GM21390 (cell line): ENCODE measurements at regions not wholly inside any gene's neighbourhood (a gene's known extent, or its start where the extent isn't known, plus 50 kb on each side); places are given as distances from the start of the nearest gene placed in this dataset.

ENCODE experiments used
- ATAC-seq: cut with Tn5 transposase; IDR thresholded peaks from one replicate; pipeline ENCODE4 v1.9.1; 2021; ENCODE audit not compliant: unreplicated experiment

- ATAC-seq: no peak
Observed at GRCh38 chr12:104858611-104859543, 99.2 kb downstream of the SLC41A2 start.

DNA sequence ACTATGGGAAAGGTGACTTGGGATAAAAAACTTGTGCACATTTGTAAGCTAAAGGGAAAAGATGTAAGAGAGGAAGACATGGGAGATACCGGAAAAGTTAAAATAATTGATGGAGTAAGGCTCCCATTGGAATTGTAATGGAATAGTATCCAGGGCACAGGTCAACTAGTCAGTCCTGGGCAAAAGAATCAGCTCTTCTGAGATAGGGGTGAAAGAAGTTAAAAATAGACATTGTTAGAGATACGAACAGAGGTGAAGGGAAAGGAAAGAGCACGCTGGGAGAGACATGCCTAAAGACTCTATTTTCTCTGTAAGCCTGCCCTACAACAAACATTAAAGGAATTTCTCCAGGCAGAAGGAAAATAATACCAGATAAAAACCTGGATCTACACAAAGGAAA lies 101.6 kb downstream of the SLC41A2 start:
- no peak for ATAC-seq

DNA sequence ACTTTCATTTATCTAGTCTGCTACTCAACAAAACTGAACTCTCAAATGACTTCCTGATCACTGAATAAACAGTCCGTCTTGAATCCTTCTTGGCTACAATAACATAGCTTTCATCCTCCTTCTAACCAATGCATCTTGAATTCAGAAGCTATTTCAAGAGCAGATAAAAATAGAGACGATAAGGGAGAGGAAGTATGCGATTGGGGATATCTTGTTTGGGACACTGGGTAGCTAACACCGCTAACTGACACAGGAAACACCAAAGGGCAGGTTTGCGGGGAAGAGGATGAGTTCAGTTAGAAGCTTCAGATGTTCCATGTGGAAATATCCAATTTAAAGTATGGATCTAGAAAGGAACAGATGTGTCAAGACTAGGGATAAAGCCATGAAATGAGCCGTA lies 102.5 kb downstream of the SLC41A2 start:
- ATAC-seq: no peak

DNA sequence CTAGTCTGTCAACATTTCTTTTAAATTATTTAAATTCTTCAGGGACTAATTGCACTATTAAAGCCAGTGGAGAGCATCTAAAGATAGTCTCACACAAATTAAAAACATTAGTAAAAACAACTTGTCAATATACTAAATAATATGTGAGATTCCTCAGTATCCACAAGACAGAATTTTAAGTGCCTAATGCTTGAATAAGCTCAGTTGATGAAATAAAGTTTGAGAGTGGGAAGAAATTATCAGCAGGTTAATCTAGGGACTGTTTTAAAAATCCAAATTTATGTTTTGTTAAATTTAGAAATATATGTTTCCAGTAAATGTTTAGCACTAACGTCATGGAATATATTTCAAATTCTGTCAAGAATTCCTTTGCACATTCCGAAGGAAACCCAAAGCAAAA lies 105.2 kb downstream of the SLC41A2 start:
- ATAC-seq: no peak

DNA sequence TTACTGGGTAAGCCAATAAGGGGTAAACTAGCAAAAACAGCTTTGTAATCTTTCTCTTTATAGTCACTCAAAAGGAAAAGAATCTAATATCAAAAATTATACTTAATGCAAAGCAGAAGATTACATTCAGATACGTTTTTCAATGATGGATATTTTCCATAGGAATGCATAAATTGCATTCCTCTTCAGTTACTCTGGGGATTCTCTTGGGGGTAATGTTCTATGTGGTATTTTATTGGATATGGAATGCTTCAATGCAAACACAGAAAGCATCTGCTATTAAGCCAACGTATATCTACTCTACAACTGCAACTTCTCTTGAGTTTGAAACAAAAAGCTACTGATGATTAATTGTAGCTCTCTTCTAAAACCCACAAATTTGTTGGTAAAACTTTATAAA lies 106.0 kb downstream of the SLC41A2 start:
- ATAC-seq: no peak

GRCh38 chr12:104850781-104851180 lies 107.3 kb downstream of the SLC41A2 start:
- ATAC-seq: no peak

DNA sequence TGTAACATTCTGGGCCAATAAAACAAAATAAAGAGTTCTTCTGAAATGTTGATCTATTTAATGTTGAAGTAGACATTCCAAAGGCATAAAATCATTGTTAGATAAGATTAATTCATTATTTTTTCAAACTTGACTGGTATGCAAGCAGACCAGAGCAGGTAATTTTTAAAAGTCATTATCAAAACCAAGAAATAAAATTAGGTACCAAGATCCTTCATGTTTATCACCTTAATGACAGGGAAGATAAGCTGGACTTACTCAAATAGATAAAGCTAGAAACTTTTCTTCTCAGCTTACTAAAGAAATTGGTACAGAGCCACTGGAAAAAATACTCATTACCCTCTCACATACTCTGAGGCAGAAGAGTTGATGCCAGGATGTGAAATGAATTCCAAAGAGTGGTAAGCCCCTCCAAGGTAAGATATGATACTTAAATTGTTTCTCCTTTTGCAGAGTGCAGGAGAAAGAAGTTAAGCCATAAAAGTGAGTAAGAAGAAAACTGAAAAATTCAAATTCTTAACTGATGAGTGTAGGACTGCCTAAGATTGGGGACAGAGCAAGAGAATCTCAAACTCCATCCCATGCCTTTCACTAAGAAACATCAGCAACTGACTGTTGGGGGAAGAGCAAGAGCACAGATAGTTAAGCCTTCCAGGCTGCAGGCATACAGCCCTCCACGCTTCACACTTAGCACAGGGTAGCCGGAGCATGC lies 111.9 kb downstream of the SLC41A2 start:
- no peak for ATAC-seq

- no peak for ATAC-seq
Observed at GRCh38 chr12:104844123-104844522, 114.0 kb downstream of the SLC41A2 start.

DNA sequence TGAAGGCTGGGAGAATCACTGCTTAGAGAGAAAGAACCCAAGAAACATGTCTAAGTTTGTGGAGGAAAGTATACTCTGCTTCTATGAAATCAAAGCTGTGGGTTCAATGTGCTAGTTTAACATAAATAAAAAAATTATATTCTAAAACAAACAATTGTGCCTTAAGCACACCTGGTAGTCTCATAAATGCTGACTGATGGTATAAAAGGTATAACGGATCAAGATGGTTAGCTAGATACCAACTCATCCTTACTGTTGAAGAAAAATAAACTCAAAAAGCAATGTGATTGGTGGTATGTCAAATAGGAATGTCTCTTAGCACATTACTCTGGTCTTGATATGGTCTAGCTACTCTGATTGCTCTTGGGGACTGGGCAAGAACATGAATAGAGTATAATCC lies 117.8 kb downstream of the SLC41A2 start:
- ATAC-seq: no peak

- no peak for ATAC-seq
Observed at GRCh38 chr12:104835317-104835716, 122.8 kb downstream of the SLC41A2 start.

- ATAC-seq: no peak
Observed at GRCh38 chr12:104834607-104835006, 123.5 kb downstream of the SLC41A2 start.

GRCh38 chr12:104833756-104834155 lies 124.3 kb downstream of the SLC41A2 start:
- no peak for ATAC-seq

DNA sequence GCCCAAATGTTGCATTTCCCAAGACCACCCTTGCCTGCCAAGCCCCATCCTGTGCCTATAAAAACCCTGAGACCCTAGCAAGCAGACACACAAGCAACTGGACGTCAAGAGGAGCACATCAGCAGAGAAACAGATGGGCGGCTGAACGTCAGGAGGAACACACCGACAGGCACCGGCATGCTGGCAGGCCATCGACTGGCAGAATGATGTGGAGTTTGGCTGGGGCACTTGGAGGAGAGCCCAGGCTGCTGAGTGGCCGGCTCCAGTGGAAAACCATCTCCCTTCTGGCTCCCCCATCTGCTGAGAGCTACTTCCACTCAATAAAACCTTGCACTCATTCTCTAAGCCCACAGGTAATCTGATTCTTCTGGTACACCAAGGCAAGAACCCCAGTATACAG lies 130.1 kb downstream of the SLC41A2 start:
- ATAC-seq: no peak

- no peak for ATAC-seq
Observed at GRCh38 chr12:104827587-104827986, 130.5 kb downstream of the SLC41A2 start.

GRCh38 chr12:104825408-104825807 lies 132.7 kb downstream of the SLC41A2 start:
- no peak for ATAC-seq

- ATAC-seq: no peak
Observed at GRCh38 chr12:104823985-104824461, 134.1 kb downstream of the SLC41A2 start.

- ATAC-seq: no peak
Observed at GRCh38 chr12:104822941-104823340, 135.1 kb downstream of the SLC41A2 start.

GRCh38 chr12:104816845-104817503 lies 141.1 kb downstream of the SLC41A2 start:
- no peak for ATAC-seq

DNA sequence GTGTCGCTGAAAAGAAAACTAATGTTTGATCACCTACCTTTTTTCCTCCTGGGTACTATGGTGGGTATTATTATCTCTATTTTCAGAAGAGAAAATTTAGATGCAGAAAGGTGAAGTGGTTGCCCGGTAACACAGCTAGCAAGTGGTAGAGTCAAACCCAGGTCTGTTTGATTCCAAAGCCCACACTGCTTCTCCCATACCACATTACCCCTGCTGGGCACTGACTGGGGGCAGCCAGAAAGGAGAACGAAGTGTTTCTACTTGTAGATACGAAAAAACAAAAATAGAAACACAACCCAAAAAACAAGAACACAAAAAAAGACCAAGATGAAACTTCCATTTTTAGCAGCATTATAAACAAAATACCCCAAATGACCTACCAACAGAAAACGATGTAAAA lies 142.2 kb downstream of the SLC41A2 start:
- ATAC-seq: no peak

- ATAC-seq: no peak
Observed at GRCh38 chr12:104814944-104815343, 143.1 kb downstream of the SLC41A2 start.
